SK-N-SH treated with all-trans-retinoic acid at 6 μM for 48 hours (cell line): ENCODE measurements at regions not wholly inside any gene's neighbourhood (a gene's known extent, or its start where the extent isn't known, plus 50 kb on each side); places are given as distances from the start of the nearest gene placed in this dataset.

ENCODE experiments used
- ARNTL ChIP-seq: fragments of 450-650 bp; formaldehyde crosslinking; IDR thresholded peaks from 2 replicates; pipeline ENCODE4 v1.5.0; 2020; ENCODE audit warnings: low read depth, mild to moderate bottlenecking, moderate library complexity, borderline replicate concordance
- ESRRG ChIP-seq: fragments of 250-450 bp; sonication (Bioruptor Pico); IDR thresholded peaks from 2 replicates; pipeline ENCODE4 v1.6.1; 2021; ENCODE audit warnings: mild to moderate bottlenecking
- GLIS3 ChIP-seq: fragments of 250-450 bp; sonication (Bioruptor Pico); IDR thresholded peaks from 2 replicates; pipeline ENCODE4 v1.5.0; 2020; ENCODE audit warnings: mild to moderate bottlenecking, moderate library complexity
- ISL1 ChIP-seq: fragments of 250-450 bp; sonication (Bioruptor Pico); IDR thresholded peaks from 2 replicates; pipeline ENCODE4 v2.1.2; 2022; ENCODE audit warnings: mild to moderate bottlenecking, moderate library complexity
- PPARA ChIP-seq: fragments of 250-450 bp; sonication (Bioruptor Pico); IDR thresholded peaks from 2 replicates; pipeline ENCODE4 v1.5.0; 2020; ENCODE audit warnings: mild to moderate bottlenecking, borderline replicate concordance
- ZNF565 ChIP-seq: fragments of 450-650 bp; formaldehyde crosslinking; conservative IDR thresholded peaks from 2 replicates; pipeline ENCODE4 v1.5.0; 2020; ENCODE audit warnings: low read depth, mild to moderate bottlenecking, moderate library complexity
- TF ChIP-seq, protein P1 (sequence below): fragments of 250-450 bp; sonication (Bioruptor Pico); IDR thresholded peaks from 2 replicates; pipeline ENCODE4 v1.5.1; 2020; ENCODE audit warnings: low read depth, mild to moderate bottlenecking, moderate library complexity
- TF ChIP-seq, protein P2 (sequence below): fragments of 250-450 bp; sonication (Bioruptor Pico); IDR thresholded peaks from 2 replicates; pipeline ENCODE4 v1.8.0; 2020; ENCODE audit warnings: mild to moderate bottlenecking, moderate library complexity, borderline replicate concordance
- TF ChIP-seq, protein P3 (sequence below): fragments of 250-450 bp; sonication (Bioruptor Pico); IDR thresholded peaks from 2 replicates; pipeline ENCODE4 v1.5.0; 2020; ENCODE audit warnings: mild to moderate bottlenecking, moderate library complexity

- TF ChIP-seq, protein P1, sequence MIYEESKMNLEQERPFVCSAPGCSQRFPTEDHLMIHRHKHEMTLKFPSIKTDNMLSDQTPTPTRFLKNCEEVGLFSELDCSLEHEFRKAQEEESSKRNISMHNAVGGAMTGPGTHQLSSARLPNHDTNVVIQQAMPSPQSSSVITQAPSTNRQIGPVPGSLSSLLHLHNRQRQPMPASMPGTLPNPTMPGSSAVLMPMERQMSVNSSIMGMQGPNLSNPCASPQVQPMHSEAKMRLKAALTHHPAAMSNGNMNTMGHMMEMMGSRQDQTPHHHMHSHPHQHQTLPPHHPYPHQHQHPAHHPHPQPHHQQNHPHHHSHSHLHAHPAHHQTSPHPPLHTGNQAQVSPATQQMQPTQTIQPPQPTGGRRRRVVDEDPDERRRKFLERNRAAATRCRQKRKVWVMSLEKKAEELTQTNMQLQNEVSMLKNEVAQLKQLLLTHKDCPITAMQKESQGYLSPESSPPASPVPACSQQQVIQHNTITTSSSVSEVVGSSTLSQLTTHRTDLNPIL (CRISPR knock-in tag), result no peak
- TF ChIP-seq PPARA, result no peak
- TF ChIP-seq, protein P2, sequence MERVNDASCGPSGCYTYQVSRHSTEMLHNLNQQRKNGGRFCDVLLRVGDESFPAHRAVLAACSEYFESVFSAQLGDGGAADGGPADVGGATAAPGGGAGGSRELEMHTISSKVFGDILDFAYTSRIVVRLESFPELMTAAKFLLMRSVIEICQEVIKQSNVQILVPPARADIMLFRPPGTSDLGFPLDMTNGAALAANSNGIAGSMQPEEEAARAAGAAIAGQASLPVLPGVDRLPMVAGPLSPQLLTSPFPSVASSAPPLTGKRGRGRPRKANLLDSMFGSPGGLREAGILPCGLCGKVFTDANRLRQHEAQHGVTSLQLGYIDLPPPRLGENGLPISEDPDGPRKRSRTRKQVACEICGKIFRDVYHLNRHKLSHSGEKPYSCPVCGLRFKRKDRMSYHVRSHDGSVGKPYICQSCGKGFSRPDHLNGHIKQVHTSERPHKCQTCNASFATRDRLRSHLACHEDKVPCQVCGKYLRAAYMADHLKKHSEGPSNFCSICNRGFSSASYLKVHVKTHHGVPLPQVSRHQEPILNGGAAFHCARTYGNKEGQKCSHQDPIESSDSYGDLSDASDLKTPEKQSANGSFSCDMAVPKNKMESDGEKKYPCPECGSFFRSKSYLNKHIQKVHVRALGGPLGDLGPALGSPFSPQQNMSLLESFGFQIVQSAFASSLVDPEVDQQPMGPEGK (CRISPR knock-in tag), result no peak
- TF ChIP-seq GLIS3 (CRISPR knock-in tag), result no peak
- TF ChIP-seq ARNTL (CRISPR knock-in tag), result no peak
- TF ChIP-seq ISL1 (CRISPR knock-in tag), result no peak
- no peak for TF ChIP-seq ESRRG
- TF ChIP-seq, protein P3, sequence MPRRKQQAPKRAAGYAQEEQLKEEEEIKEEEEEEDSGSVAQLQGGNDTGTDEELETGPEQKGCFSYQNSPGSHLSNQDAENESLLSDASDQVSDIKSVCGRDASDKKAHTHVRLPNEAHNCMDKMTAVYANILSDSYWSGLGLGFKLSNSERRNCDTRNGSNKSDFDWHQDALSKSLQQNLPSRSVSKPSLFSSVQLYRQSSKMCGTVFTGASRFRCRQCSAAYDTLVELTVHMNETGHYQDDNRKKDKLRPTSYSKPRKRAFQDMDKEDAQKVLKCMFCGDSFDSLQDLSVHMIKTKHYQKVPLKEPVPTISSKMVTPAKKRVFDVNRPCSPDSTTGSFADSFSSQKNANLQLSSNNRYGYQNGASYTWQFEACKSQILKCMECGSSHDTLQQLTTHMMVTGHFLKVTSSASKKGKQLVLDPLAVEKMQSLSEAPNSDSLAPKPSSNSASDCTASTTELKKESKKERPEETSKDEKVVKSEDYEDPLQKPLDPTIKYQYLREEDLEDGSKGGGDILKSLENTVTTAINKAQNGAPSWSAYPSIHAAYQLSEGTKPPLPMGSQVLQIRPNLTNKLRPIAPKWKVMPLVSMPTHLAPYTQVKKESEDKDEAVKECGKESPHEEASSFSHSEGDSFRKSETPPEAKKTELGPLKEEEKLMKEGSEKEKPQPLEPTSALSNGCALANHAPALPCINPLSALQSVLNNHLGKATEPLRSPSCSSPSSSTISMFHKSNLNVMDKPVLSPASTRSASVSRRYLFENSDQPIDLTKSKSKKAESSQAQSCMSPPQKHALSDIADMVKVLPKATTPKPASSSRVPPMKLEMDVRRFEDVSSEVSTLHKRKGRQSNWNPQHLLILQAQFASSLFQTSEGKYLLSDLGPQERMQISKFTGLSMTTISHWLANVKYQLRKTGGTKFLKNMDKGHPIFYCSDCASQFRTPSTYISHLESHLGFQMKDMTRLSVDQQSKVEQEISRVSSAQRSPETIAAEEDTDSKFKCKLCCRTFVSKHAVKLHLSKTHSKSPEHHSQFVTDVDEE (CRISPR knock-in tag), result no peak
- no peak for TF ChIP-seq ZNF565 (CRISPR knock-in tag)
Measured at GRCh38 chr3:110583373-110583935, 488.2 kb upstream of the NECTIN3 start.
